HPDE6-E6E7 (cell line): ENCODE measurements at regions not wholly inside any gene's neighbourhood (a gene's known extent, or its start where the extent isn't known, plus 50 kb on each side); places are given as distances from the start of the nearest gene placed in this dataset.
A peak's percentile ranks its signal among the peaks of the same experiment; 100 is the strongest.
"Not testable (repeated sequence)": the region's sequence is repeated elsewhere in the genome, so short reads cannot be mapped to it uniquely, and the experiment has no call there.

Experiments
- DNase-seq: peaks from one replicate; pipeline ENCODE4 v3.0.0; 2011; ENCODE audit warnings: missing footprints; ENCODE audit errors: extremely low spot score

GRCh38 chr1:214095896-214096295, 108.1 kb downstream of the PROX1 start:
- DNase-seq, result not testable (repeated sequence)

DNA sequence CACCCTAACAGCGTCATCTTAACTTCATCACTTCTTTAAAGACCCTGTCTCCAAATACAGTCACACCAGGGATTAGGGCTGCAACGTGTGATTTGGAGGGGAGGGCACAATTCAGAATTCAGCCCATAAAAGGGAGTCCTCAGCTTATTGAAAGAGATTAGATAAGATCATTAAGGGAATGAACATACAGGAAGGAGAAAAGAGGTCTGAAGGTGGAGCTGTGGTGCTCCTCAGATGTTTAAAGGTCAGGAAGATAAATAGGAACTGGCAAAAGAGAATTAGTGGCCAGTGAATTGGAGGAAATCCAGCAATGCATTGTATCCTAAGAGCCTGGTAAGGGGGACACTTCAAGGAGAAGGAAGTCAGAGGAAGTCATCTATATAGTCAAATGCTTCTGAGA, 113.5 kb downstream of the PROX1 start:
- no peak for DNase-seq

DNA sequence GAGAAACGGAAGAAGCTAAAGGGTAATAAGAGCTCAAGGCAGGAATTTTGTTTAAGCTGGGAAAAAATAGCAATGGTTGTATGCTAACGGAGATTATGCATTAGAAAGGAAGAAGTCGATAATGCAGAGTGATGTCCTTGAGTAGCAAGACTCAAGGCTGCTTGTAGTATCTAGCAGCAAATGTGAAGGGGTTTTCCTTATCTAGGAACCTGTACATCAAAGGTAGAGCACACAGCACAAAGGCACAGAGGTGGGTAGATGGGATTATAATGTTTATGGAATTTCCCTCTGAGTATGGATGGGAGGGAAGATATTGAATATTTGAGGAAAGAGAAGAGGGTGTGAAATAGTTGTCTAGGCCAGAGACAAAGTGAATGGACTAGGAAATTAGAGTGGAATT, 114.1 kb downstream of the PROX1 start:
- no peak for DNase-seq

GRCh38 chr1:214102907-214103306, 115.1 kb downstream of the PROX1 start:
- peak; percentile 69 for DNase-seq

DNA sequence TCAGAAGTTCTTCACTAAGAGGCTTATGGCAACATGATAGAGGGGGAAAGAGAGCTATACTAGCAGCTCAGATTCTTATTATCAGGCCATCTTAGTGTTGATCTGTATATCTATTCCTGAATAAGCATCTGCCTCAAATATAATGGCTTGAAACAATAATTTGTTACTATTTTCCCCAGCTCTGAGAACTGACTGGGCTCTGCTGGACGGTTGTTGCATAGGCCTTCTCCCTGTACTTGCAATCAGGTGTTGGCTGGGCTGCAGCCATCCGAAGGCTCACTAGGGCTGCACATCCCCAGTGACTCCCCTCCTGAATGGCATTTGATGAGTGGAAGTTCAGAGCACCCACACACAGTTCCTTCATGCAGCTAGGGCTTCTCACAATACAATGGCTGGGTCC, 116.0 kb downstream of the PROX1 start:
- no peak for DNase-seq

DNA sequence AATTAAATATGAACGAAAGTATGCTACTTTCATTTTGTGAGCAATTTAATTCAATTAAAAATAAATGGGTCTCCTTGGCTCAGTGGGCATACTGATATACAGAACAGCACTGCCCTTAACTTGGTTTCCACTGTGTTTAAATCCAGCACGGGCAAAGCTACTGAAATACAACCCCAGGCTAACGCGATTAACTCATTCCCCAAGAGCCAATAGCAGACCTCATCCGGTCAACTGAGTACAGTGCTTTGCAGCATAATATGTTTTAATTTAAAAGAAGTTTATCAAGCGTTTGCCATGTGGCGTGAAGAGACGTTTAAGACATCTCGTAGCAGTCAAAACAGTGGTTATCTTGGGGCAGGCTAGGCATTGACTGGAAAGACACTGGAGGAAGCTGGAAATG, 118.6 kb downstream of the PROX1 start:
- no peak for DNase-seq

GRCh38 chr1:214107322-214108096, 119.7 kb downstream of the PROX1 start:
- no peak for DNase-seq

DNA sequence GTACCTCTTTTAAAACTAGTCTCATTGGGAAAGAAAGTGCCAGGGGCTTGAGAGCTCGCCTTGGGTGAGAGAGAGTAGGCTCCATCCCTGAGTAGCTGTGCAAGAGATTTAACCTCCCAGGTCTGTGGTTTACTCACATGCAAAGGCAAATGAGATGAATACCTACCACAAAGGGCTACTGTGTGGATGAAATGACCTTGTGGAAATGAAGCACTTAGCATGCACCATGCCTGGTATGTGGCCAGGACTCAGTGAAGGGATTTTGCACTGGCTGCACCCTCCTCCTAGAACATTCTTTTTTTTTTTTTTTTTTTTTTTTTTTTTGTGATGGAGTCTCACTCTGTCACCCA, 120.3 kb downstream of the PROX1 start:
- DNase-seq, result no peak

DNA sequence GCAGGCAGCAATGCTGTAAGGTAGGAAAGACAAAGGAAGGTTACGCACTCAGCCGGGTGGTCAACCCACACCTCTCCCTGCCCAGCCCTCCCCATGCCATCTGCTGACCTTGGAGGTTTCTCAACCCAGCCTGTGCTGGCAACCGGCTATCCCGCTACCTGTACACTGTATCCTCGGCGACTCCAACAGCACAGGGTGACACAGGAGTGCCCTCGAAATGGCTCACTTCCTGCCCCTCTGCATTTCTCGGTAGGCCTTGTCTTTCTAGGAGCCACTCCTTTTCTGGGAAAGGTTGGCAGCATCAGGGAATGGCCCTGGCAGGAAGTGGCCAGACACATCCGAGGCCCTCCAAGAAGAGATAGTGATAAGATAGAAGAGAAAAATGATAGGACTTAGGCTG, 124.0 kb downstream of the PROX1 start:
- no peak for DNase-seq

DNA sequence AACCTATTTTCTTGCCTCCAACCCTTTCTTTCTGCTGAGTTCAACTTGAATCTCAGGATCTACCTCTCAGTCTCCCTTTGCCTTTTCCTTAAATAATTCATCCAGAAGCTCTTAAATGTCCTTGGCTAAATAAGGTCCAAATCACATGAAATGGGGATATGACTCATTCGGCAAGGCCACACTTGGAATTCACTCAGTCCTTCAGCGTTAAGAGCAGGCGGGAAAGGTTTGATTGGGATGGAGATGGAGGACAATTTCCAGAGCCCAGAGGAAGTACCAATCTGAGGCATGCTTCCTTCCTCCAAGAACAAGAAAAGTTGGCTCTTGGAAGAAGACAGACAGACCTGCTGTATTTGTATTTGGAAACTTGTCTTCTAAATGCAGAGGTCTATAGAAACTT, 128.5 kb downstream of the PROX1 start:
- no peak for DNase-seq

DNA sequence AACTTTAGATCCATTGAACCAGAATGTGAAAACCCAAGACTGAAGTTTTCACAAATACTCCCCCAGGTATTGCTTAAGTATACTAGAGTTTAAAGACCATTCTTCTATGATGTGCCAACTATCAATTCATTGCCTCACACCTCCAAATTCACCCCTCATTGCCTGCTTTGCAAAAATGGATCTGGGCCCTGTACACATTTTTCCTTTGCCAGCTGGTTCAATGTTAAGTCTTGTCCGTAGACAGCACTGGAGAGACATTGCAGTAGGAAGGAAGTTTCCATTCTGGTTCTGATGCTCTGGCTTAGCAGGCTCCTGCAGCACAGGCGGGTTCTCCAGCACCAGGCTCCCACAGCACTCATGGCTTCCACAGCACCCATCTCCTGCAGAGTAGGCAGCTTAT, 130.0 kb downstream of the PROX1 start:
- DNase-seq, result no peak

- no peak for DNase-seq
Measured at GRCh38 chr1:214120191-214120590, 132.4 kb downstream of the PROX1 start.

- DNase-seq, result no peak
Measured at GRCh38 chr1:214120951-214121350, 133.2 kb downstream of the PROX1 start.

- no peak for DNase-seq
Measured at GRCh38 chr1:214122110-214122509, 134.3 kb downstream of the PROX1 start.

- DNase-seq, result peak; percentile 70
Measured at GRCh38 chr1:214123061-214123784, 135.4 kb downstream of the PROX1 start.

DNA sequence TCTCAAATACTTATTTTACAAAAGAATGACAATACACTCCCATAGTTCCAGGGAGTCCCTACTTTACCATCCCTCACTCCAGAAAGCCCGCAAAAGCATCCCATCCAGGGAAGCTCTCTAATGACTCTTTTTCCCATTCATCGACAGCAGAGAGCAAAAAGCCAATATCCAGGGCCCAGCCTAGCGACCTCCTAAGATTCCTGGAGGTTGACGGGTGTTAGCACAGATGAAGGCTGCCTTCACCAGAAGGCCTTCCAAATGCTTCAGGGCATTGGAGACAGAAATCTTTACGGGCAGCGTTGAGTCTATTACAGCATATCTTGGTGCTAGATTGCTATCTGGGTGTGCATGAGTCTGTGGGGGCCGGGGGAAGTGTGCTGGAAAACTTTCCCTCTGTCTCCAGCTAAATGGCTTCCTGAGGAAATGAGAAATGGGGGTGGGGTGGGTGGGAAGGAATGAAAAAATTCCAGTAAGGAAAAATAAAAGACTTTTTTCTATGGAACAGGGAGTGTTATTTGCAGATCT, 136.6 kb downstream of the PROX1 start:
- no peak for DNase-seq

DNA sequence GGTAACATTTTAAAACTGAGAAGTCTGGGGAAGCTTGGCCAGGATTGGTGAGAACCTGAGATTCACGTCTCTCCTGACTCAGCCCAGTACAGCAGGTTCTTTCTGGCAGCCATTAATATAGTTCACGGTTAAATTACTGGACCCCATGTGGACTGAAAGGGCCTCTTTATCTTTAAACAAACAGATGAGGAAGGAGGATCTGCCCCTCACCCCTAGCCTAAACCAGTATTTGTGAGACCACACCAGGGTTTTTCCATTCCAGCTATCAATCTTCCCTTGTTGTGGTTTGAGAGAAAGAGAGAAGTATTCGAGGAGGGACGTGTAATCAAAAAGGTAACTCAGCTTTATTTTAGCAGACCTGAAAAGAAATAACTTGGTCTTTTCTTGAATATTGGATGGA, 137.1 kb downstream of the PROX1 start:
- no peak for DNase-seq

DNA sequence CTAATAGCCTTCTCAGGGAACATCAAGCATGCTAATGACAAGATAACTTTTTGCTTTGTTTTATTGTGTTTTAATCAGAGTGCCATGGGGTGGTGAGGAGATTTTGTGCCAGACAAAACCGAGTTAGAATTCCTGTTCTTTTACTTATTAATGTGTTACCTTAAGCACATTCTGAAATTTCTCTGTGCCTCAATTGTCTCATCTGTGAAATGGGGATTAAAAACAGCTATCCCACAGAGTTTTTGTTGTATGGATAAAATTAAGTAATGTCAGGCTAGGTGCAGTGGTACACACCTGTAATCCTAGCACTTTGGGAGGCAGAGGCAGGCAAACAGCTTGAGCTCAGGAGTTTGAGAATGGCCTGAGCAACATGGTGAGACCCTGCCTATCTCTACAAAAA, 138.0 kb downstream of the PROX1 start:
- no peak for DNase-seq

GRCh38 chr1:214126697-214127146, 138.9 kb downstream of the PROX1 start:
- no peak for DNase-seq

GRCh38 chr1:214127705-214128104, 139.9 kb downstream of the PROX1 start:
- DNase-seq, result no peak

DNA sequence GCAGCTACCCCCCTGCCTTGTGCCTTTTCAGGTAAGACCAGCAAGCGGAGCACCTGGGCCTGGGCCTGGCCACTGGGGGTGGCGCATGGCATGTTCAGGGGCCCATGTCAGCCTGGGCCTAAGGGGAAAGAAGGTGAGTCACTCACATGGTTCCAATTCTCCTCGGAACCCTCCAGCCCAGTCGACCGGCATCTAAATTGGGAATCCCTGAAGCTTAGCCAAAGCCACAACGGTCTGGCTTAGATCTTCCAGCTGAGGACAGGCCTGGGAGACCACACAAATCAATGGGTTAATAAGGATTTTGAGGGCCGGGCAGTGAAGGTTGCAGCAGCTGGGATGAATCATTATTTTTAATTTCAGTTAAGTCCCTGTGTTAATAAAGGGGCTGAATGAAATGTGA, 145.1 kb upstream of the SMYD2 start:
- no peak for DNase-seq

GRCh38 chr1:214136324-214136919, 144.5 kb upstream of the SMYD2 start:
- no peak for DNase-seq

- no peak for DNase-seq
Measured at GRCh38 chr1:214141486-214141885, 139.5 kb upstream of the SMYD2 start.
